GM23248 (cell line): ENCODE measurements at regions not wholly inside any gene's neighbourhood (a gene's known extent, or its start where the extent isn't known, plus 50 kb on each side); places are given as distances from the start of the nearest gene placed in this dataset.

Experiments
- DNase-seq: peaks from one replicate; pipeline ENCODE4 v3.0.0-alpha.2; 2015
- H2AFZ ChIP-seq: fragments of 200-600 bp; sonication (generic); 2 replicates; pipeline ENCODE4 v1.6.1; 2016; ENCODE audit warnings: antibody characterized with exemption
- H3F3A ChIP-seq: fragments of 200-600 bp; sonication (generic); 2 replicates; pipeline ENCODE4 v1.6.1; 2016; ENCODE audit warnings: mild to moderate bottlenecking, antibody characterized with exemption, mixed run types; ENCODE audit not compliant: insufficient read depth
- H3K27ac ChIP-seq: fragments of 200-600 bp; sonication (generic); 2 replicates; pipeline ENCODE4 v1.5.1; 2016; ENCODE audit warnings: mild to moderate bottlenecking
- H3K27me3 ChIP-seq: fragments of 200-600 bp; sonication (generic); replicated peaks from 2 replicates; pipeline ENCODE4 v1.6.1; 2016; ENCODE audit warnings: mild to moderate bottlenecking; ENCODE audit not compliant: insufficient read depth
- H3K36me3 ChIP-seq: fragments of 200-600 bp; sonication (generic); 2 replicates; pipeline ENCODE4 v1.6.1; 2016; ENCODE audit warnings: low read depth, mild to moderate bottlenecking
- H3K4me1 ChIP-seq: fragments of 200-600 bp; sonication (generic); 2 replicates; pipeline ENCODE4 v1.6.1; 2016; ENCODE audit warnings: mild to moderate bottlenecking; ENCODE audit not compliant: insufficient read depth
- H3K4me2 ChIP-seq: fragments of 200-600 bp; sonication (generic); one replicate; pipeline ENCODE4 v1.6.1; 2016; ENCODE audit warnings: mild to moderate bottlenecking; ENCODE audit not compliant: unreplicated experiment
- H3K4me3 ChIP-seq: fragments of 200-600 bp; sonication (generic); 2 replicates; pipeline ENCODE4 v1.5.1; 2016; ENCODE audit warnings: mild to moderate bottlenecking
- H3K79me2 ChIP-seq: fragments of 200-600 bp; sonication (generic); 2 replicates; pipeline ENCODE4 v1.6.1; 2016; ENCODE audit warnings: mild to moderate bottlenecking; ENCODE audit not compliant: insufficient read depth
- H3K9ac ChIP-seq: fragments of 200-600 bp; sonication (generic); 2 replicates; pipeline ENCODE4 v1.6.1; 2016; ENCODE audit warnings: mild to moderate bottlenecking
- H3K9me2 ChIP-seq: fragments of 200-600 bp; sonication (generic); 2 replicates; pipeline ENCODE4 v1.6.1; 2016; ENCODE audit warnings: mixed run types, mild to moderate bottlenecking, moderate library complexity; ENCODE audit not compliant: insufficient read depth
- H3K9me3 ChIP-seq: fragments of 200-600 bp; sonication (generic); one replicate; pipeline ENCODE4 v1.6.1; 2017; ENCODE audit warnings: low read depth
- H4K20me1 ChIP-seq: fragments of 200-600 bp; sonication (generic); 2 replicates; pipeline ENCODE4 v1.6.0; 2016; ENCODE audit not compliant: insufficient read depth
- EZH2 ChIP-seq: fragments of 200-600 bp; sonication (generic); IDR thresholded peaks from 2 replicates; pipeline ENCODE4 v1.6.1; 2018; ENCODE audit warnings: antibody characterized with exemption, mild to moderate bottlenecking; ENCODE audit not compliant: insufficient read depth, poor library complexity, severe bottlenecking
- EZH2phosphoT487 ChIP-seq: fragments of 200-600 bp; sonication (generic); IDR thresholded peaks from 2 replicates; pipeline ENCODE4 v1.6.1; 2018; ENCODE audit warnings: antibody characterized with exemption, moderate library complexity, mild to moderate bottlenecking, low read depth; ENCODE audit not compliant: insufficient read depth
- WGBS, 2 experiments: methylation state at CpG; one replicate each; pipeline ENCODE4 v1.1.6; 2015 to 2017; ENCODE audit warnings: low lambda C conversion rate in 2 of 2, low coverage in 1 of 2; ENCODE audit errors: missing lambda C conversion rate in 2 of 2; 5-methylcytosine and 5-hydroxymethylcytosine counted together
- in situ Hi-C: fragments of 300-500 bp; cut with MboI; formaldehyde crosslinking; loops from 2 replicates; pipeline ENCODE4 v1.15.0; 2020

DNA sequence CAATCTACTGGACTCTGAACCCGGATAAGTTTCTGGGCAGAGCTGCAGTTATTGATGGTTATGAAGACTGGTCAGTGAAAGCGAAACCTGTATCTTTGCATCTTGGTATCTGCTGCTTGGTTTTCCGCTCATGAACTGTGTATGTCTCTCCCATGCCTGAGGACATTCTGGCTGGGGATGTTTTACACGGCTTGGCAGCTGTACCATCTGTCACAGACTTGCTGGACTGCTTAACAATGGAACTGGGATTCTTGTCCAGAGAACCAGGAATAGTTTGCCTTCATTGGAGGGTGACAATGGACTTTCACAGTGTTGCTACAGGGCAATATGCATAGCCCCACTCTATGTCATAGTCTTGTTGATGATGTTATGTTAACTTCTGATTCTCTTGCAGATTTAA lies 119.9 kb upstream of the TMEM106B start:
- Histone ChIP-seq H3K4me1 (no peaks in the 10 kb centered on the region), H3K4me2 (no peak overlapping the region), H3K27ac (no peak overlapping the region), H3K9me3 (no peaks in the 10 kb centered on the region), H3K36me3 (no peaks in the 10 kb centered on the region), H3K27me3 (peaks cover 8% of the 10 kb centered on the region; the same call in 1 of the 2 replicates), H3K9me2 (no peaks in the 10 kb centered on the region), H2AFZ (no peak overlapping the region), H3K9ac (no peak overlapping the region), H4K20me1 (no peaks in the 10 kb centered on the region), H3F3A (no peaks in the 10 kb centered on the region), H3K4me3 (no peak overlapping the region), H3K79me2 (no peaks in the 10 kb centered on the region)
- TF ChIP-seq EZH2phosphoT487 (no peak), EZH2 (no peak)
- in situ Hi-C loops, result no loop called here
- DNase-seq, result no peak
- 28 to 40% methylated on average over 4 of the region's 4 CpGs for WGBS, 2 experiments

DNA sequence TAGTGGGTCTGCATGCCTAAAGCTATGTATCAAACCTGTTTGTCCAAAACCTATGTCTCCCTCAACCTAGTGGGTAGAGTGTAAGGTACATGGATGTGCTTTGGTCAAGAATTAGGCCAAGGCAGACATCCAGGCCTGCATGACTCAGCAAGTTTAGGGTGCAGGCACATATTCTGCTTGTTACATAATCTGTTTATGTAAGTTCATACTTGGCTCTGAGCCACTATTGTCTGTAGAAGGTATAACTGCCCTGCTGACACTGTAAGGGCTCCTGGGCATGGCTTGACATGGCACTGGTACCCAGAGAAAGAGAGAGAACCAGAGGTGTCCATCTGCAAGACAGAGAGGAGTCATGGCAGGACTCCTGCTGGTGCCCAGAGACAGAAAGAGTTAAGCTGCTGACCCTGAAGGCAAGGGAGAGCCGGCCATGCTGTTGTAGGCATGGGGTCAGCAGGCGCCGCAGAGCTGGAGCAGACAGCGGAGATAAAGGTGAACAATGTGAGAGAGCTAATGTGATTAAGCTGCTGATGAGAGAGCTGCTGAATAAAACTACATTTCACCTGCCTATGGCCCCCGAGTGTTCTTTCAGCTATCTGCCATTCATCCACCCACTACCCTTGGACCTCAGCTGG lies 118.5 kb upstream of the TMEM106B start:
- DNase-seq, result no peak
- 50 to 51% methylated on average over 5 of the region's 5 CpGs for WGBS, 2 experiments

DNA sequence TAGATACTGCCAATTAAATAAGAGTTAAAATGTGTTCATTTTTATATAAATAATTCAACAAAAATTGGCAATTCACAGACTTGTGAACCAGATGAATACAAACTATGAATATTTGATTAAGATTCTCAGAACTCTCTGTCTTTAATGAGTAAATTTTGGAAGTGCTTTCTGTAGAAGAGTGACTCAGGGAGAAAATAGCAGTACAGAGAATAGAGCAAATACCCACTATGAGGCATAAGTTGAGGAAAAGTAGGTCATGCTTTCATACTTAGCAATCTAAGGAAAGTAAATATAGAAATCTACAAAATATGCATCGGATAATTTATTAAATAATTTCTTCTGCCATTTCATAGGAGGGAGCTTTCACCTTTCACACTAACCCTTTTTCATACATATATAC lies 117.7 kb upstream of the TMEM106B start:
- H3K79me2 ChIP-seq, result no peaks in the 10 kb centered on the region
- no peaks in the 10 kb centered on the region for H3K9me2 ChIP-seq
- H3K4me2 ChIP-seq, result no peak overlapping the region
- H2AFZ ChIP-seq, result no peak overlapping the region
- no peak overlapping the region for H3K4me3 ChIP-seq
- no peaks in the 10 kb centered on the region for H3K9me3 ChIP-seq
- no peak for TF ChIP-seq EZH2phosphoT487
- TF ChIP-seq EZH2, result no peak
- no peaks in the 10 kb centered on the region for H3K36me3 ChIP-seq
- H3K27ac ChIP-seq, result no peak overlapping the region
- H3F3A ChIP-seq, result no peaks in the 10 kb centered on the region
- 69 to 86% methylated on average over 1 of the region's 1 CpG for WGBS, 2 experiments
- no peaks in the 10 kb centered on the region for H4K20me1 ChIP-seq
- no peak for DNase-seq
- H3K9ac ChIP-seq, result no peak overlapping the region
- H3K4me1 ChIP-seq, result no peaks in the 10 kb centered on the region
- H3K27me3 ChIP-seq, result peaks cover 8% of the 10 kb centered on the region; the same call in 1 of the 2 replicates
- in situ Hi-C loops, result no loop called here

More for the DNA sequence above, 118.5 kb upstream of the TMEM106B start:
- in situ Hi-C loops, result no loop called here
- H2AFZ ChIP-seq, result no peak overlapping the region
- H3K27ac ChIP-seq, result no peak overlapping the region
- no peaks in the 10 kb centered on the region for H3K79me2 ChIP-seq
- H3K9me3 ChIP-seq, result no peaks in the 10 kb centered on the region
- no peak overlapping the region for H3K9ac ChIP-seq
- no peaks in the 10 kb centered on the region for H3K4me1 ChIP-seq
- no peaks in the 10 kb centered on the region for H4K20me1 ChIP-seq
- TF ChIP-seq EZH2phosphoT487 (no peak), EZH2 (no peak)
- H3K4me2 ChIP-seq, result no peak overlapping the region
- no peak overlapping the region for H3K4me3 ChIP-seq
- peaks cover 8% of the 10 kb centered on the region; the same call in 1 of the 2 replicates for H3K27me3 ChIP-seq
- no peaks in the 10 kb centered on the region for H3F3A ChIP-seq
- H3K36me3 ChIP-seq, result no peaks in the 10 kb centered on the region
- H3K9me2 ChIP-seq, result no peaks in the 10 kb centered on the region

DNA sequence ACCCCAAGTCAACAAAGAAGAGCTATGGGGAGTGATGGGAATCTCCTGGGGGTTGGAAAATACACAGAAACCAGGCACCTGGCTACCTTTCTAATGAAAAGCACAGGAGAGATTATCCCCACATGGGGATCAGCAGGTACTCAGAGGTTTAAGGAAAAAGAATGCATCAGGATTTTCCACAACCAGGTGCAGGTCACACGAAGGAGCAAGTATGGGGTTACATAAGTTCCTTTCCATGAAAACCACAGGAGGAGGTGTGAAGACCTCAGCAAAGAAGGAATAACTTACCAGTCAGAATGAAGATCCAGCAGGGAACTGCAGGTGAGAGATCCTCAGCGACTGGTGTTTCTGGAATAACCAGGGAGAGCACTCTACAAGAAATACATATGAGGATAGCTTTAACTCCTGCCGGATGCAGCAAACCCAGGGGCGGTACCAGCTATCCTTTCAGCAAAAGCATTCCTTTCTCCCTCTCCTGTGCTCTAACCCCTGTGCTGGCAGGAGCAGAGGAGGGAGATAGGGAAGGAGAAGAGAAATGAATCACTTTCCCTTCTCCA lies 116.7 kb upstream of the TMEM106B start:
- WGBS, 2 experiments, result 20 to 21% methylated on average over 4 of the region's 4 CpGs
- TF ChIP-seq EZH2, result no peak
- TF ChIP-seq EZH2phosphoT487, result no peak
- H3K27me3 ChIP-seq, result peaks cover 8% of the 10 kb centered on the region; the same call in 1 of the 2 replicates

More for the DNA sequence above, 116.7 kb upstream of the TMEM106B start:
- H4K20me1 ChIP-seq, result no peaks in the 10 kb centered on the region
- H3K9ac ChIP-seq, result no peak overlapping the region
- H3K9me3 ChIP-seq, result no peaks in the 10 kb centered on the region
- H3F3A ChIP-seq, result no peaks in the 10 kb centered on the region
- H3K9me2 ChIP-seq, result no peaks in the 10 kb centered on the region
- no peak for DNase-seq
- H3K4me2 ChIP-seq, result no peak overlapping the region
- no peak overlapping the region for H2AFZ ChIP-seq
- in situ Hi-C loops, result no loop called here
- no peaks in the 10 kb centered on the region for H3K4me1 ChIP-seq
- no peak overlapping the region for H3K4me3 ChIP-seq
- no peak overlapping the region for H3K27ac ChIP-seq
- no peaks in the 10 kb centered on the region for H3K79me2 ChIP-seq
- H3K36me3 ChIP-seq, result no peaks in the 10 kb centered on the region
